Suprapubic skin (tissue), 3 donors: ENCODE measurements at regions not wholly inside any gene's neighbourhood (a gene's known extent, or its start where the extent isn't known, plus 50 kb on each side); places are given as distances from the start of the nearest gene placed in this dataset.

Experiments
- CTCF ChIP-seq, 2 donors: fragments of 200-600 bp in 1 of 2; fragments of 450-650 bp in 1 of 2; sonication (generic) in 1 of 2; IDR thresholded peaks; one replicate each; pipeline ENCODE4 v1.5.1; 2016 to 2019; ENCODE audit warnings: antibody characterized with exemption in 2 of 2, mild to moderate bottlenecking in 1 of 2, moderate library complexity in 1 of 2
- EP300 ChIP-seq: sonication (generic); formaldehyde crosslinking; IDR thresholded peaks from one replicate; pipeline ENCODE4 v1.6.1; 2017; ENCODE audit warnings: antibody characterized with exemption
- POLR2A ChIP-seq, 2 donors: fragments of 450-650 bp; IDR thresholded peaks; one replicate each; pipeline ENCODE4 v1.6.1; 2017; ENCODE audit warnings: antibody characterized with exemption in 2 of 2, mild to moderate bottlenecking in 2 of 2, moderate library complexity in 2 of 2

GRCh38 chr22:23498811-23499798 is 81.0 kb downstream of the IGLL1 start:
- no peak for TF ChIP-seq CTCF (IDR thresholded peaks at IDR 0.05)
- no peak for TF ChIP-seq POLR2A (IDR thresholded peaks at IDR 0.05)
- no peak for TF ChIP-seq EP300
